Loucy (cell line): ENCODE measurements at regions not wholly inside any gene's neighbourhood (a gene's known extent, or its start where the extent isn't known, plus 50 kb on each side); places are given as distances from the start of the nearest gene placed in this dataset.

ENCODE experiments used
- H2AFZ ChIP-seq: fragments of 200-600 bp; sonication (generic); 2 replicates; pipeline ENCODE4 v1.6.0; 2016; ENCODE audit warnings: antibody characterized with exemption, mild to moderate bottlenecking, low read length, moderate library complexity
- H3F3A ChIP-seq: fragments of 200-600 bp; 2 replicates; pipeline ENCODE4 v1.6.0; 2016; ENCODE audit warnings: antibody characterized with exemption, low read depth, mild to moderate bottlenecking
- H3K27me3 ChIP-seq: fragments of 200-600 bp; sonication (generic); 2 replicates; pipeline ENCODE4 v1.6.1; 2014; ENCODE audit warnings: low read length, mild to moderate bottlenecking; ENCODE audit not compliant: insufficient read depth, poor library complexity, severe bottlenecking
- H3K36me3 ChIP-seq: fragments of 200-600 bp; sonication (generic); 2 replicates; pipeline ENCODE4 v1.6.1; 2016; ENCODE audit warnings: low read length; ENCODE audit not compliant: insufficient read depth
- H3K4me1 ChIP-seq: fragments of 200-600 bp; sonication (generic); 2 replicates; pipeline ENCODE4 v1.5.1; 2014; ENCODE audit warnings: low read length, mild to moderate bottlenecking; ENCODE audit not compliant: insufficient read depth, poor library complexity, severe bottlenecking
- H3K4me2 ChIP-seq: fragments of 200-600 bp; sonication (generic); 2 replicates; pipeline ENCODE4 v1.6.0; 2014; ENCODE audit warnings: antibody characterized with exemption, low read length, low read depth, mild to moderate bottlenecking; ENCODE audit not compliant: poor library complexity, severe bottlenecking
- H3K4me3 ChIP-seq: fragments of 200-600 bp; sonication (generic); 2 replicates; pipeline ENCODE4 v1.5.1; 2014; ENCODE audit warnings: low read length, mild to moderate bottlenecking, mixed read lengths; ENCODE audit not compliant: poor library complexity, severe bottlenecking
- H3K79me2 ChIP-seq: fragments of 200-600 bp; sonication (generic); 2 replicates; pipeline ENCODE4 v1.6.1; 2014; ENCODE audit warnings: low read length; ENCODE audit not compliant: insufficient read depth
- H3K9ac ChIP-seq: fragments of 200-600 bp; sonication (generic); 2 replicates; pipeline ENCODE4 v1.6.0; 2014; ENCODE audit warnings: mild to moderate bottlenecking, low read depth, low read length, moderate library complexity; ENCODE audit not compliant: poor library complexity, severe bottlenecking
- H3K9me2 ChIP-seq: fragments of 200-600 bp; sonication (generic); replicated peaks from 2 replicates; pipeline ENCODE4 v1.6.1; 2016; ENCODE audit warnings: low read depth, low read length, mixed read lengths
- H3K9me3 ChIP-seq: fragments of 200-600 bp; sonication (generic); 2 replicates; pipeline ENCODE4 v1.6.1; 2014; ENCODE audit warnings: mild to moderate bottlenecking, antibody characterized with exemption, low read length, low read depth; ENCODE audit not compliant: insufficient read depth
- H4K20me1 ChIP-seq: fragments of 200-600 bp; sonication (generic); 2 replicates; pipeline ENCODE4 v1.6.0; 2014; ENCODE audit warnings: antibody characterized with exemption, low read length, mild to moderate bottlenecking; ENCODE audit not compliant: insufficient read depth, poor library complexity, severe bottlenecking
- CTCF ChIP-seq: fragments of 200-600 bp; sonication (generic); conservative IDR thresholded peaks from 2 replicates; pipeline ENCODE4 v1.5.1; 2014; ENCODE audit warnings: mild to moderate bottlenecking, antibody characterized with exemption, low read length
- EZH2phosphoT487 ChIP-seq: fragments of 200-600 bp; IDR thresholded peaks from 2 replicates; pipeline ENCODE4 v1.6.1; 2018; ENCODE audit warnings: antibody characterized with exemption, mild to moderate bottlenecking, moderate library complexity, borderline replicate concordance

GRCh38 chr2:486371-486770 lies 190.8 kb downstream of the TMEM18 start:
- no peaks in the 10 kb centered on the region for H4K20me1 ChIP-seq
- H3K36me3 ChIP-seq = no peaks in the 10 kb centered on the region
- H3K4me3 ChIP-seq = no peak overlapping the region
- H3K9me2 ChIP-seq = no peaks in the 10 kb centered on the region
- no peaks in the 10 kb centered on the region for H3K27me3 ChIP-seq
- no peaks in the 10 kb centered on the region for H3K4me1 ChIP-seq
- no peak overlapping the region for H3K4me2 ChIP-seq
- no peaks in the 10 kb centered on the region for H3K79me2 ChIP-seq
- H3F3A ChIP-seq = no peaks in the 10 kb centered on the region
- TF ChIP-seq EZH2phosphoT487 (no peak), CTCF (no peak)
- no peaks in the 10 kb centered on the region for H3K9me3 ChIP-seq
- H3K9ac ChIP-seq = no peak overlapping the region
- no peak overlapping the region for H2AFZ ChIP-seq

GRCh38 chr2:481388-481787 lies 193.5 kb upstream of the ALKAL2 start:
- H3K27me3 ChIP-seq = no peaks in the 10 kb centered on the region
- H3K9ac ChIP-seq = no peak overlapping the region
- no peak overlapping the region for H3K4me2 ChIP-seq
- H3K4me1 ChIP-seq = no peaks in the 10 kb centered on the region
- H2AFZ ChIP-seq = no peak overlapping the region
- no peaks in the 10 kb centered on the region for H4K20me1 ChIP-seq
- H3K4me3 ChIP-seq = no peak overlapping the region
- no peak for TF ChIP-seq EZH2phosphoT487
- no peak for TF ChIP-seq CTCF
- no peaks in the 10 kb centered on the region for H3F3A ChIP-seq
- no peaks in the 10 kb centered on the region for H3K36me3 ChIP-seq
- H3K9me2 ChIP-seq = no peaks in the 10 kb centered on the region
- no peaks in the 10 kb centered on the region for H3K79me2 ChIP-seq
- H3K9me3 ChIP-seq = no peaks in the 10 kb centered on the region

GRCh38 chr2:479490-480176 lies 191.7 kb upstream of the ALKAL2 start:
- H3K36me3 ChIP-seq = no peaks in the 10 kb centered on the region
- H3K9me2 ChIP-seq = no peaks in the 10 kb centered on the region
- H2AFZ ChIP-seq = no peak overlapping the region
- H3K9ac ChIP-seq = no peak overlapping the region
- no peaks in the 10 kb centered on the region for H3K4me1 ChIP-seq
- no peak overlapping the region for H3K4me3 ChIP-seq
- TF ChIP-seq EZH2phosphoT487 (no peak), CTCF (no peak)
- no peaks in the 10 kb centered on the region for H3K27me3 ChIP-seq
- H3K79me2 ChIP-seq = no peaks in the 10 kb centered on the region
- no peak overlapping the region for H3K4me2 ChIP-seq
- no peaks in the 10 kb centered on the region for H4K20me1 ChIP-seq
- no peaks in the 10 kb centered on the region for H3F3A ChIP-seq
- H3K9me3 ChIP-seq = no peaks in the 10 kb centered on the region; the same call in 1 of the 2 replicates
